ENCODE measurements at regions not wholly inside any gene's neighbourhood (a gene's known extent, or its start where the extent isn't known, plus 50 kb on each side); places are given as distances from the start of the nearest gene placed in this dataset.

DNA sequence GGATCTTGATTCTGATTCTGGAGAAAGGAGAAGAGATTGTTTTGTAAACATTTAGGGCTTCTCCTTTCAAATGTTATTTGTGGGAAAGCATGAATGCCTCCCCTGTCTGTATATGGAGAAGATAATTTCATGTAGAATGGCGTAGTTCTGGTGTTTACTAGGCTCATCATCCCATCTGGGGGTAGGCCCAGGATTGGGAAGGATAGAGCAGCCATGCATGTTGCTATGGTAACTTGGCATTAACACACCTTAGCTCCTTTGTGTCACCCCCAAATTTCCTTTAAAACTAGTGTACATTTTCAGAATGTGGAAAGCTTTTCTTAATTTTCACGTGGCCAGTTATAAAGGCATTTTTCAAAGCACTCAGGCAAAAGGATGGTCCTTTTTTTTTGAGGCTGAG, 57.5 kb upstream of the EED start:
- peaks cover 3 to 5% of the 10 kb centered on the region in 2 donors for H3K4me1 ChIP-seq (ENCODE audit: control insufficient read depth in 2 of 2, insufficient read depth in 2 of 2, low read length in 2 of 2)
- DNase-seq (no peak), ATAC-seq (ENCODE audit: low read depth) (no peak)
- TF ChIP-seq CTCF (IDR thresholded peaks at IDR 0.05) (no peak), EZH2 (IDR thresholded peaks at IDR 0.05; ENCODE audit: borderline replicate concordance, insufficient read depth, low read depth, low read length, poor library complexity, severe bottlenecking) (no peak)
- no peaks in the 10 kb centered on the region for H3K79me2 ChIP-seq (ENCODE audit: control insufficient read depth, insufficient read depth, low read length)
- no peak overlapping the region for H3K4me3 ChIP-seq (ENCODE audit: control extremely low read depth in 1 of 5, extremely low read depth in 1 of 5, insufficient read depth in 1 of 5, low read depth in 2 of 5, low read length in 4 of 5)
- H3K9me3 Mint-ChIP-seq (ENCODE audit: insufficient read depth), result no peaks in the 10 kb centered on the region
- ChIA-PET CTCF (interaction anchor here (1.5 kb wide), 1 partner anchor 145 kb away, joined by 3 read pairs; no protein-coding TSS in a partner anchor), POLR2A (no interaction called here)
- no peaks in the 10 kb centered on the region for H3K27me3 Mint-ChIP-seq
- H2AFZ ChIP-seq (ENCODE audit: insufficient read depth, low read depth, low read length, poor library complexity, severe bottlenecking), result no peak overlapping the region
- no peak overlapping the region for H3K9ac ChIP-seq (ENCODE audit: low read length)
- no peaks in the 10 kb centered on the region for H3K27me3 ChIP-seq (replicated peaks in 1 of 4; ENCODE audit: control extremely low read depth in 1 of 4, control insufficient read depth in 3 of 4, insufficient read depth in 4 of 4, low read length in 3 of 4)
- no peak overlapping the region for H3K27ac ChIP-seq (ENCODE audit: low read length in 2 of 2)
- H3K4me1 Mint-ChIP-seq, result peaks cover 6% of the 10 kb centered on the region
- no peak overlapping the region for H3K4me2 ChIP-seq (replicated peaks; ENCODE audit: low read depth, low read length, poor library complexity, severe bottlenecking)
- no peaks in the 10 kb centered on the region for H4K20me1 ChIP-seq (ENCODE audit: control insufficient read depth, insufficient read depth, low read length, poor library complexity, severe bottlenecking)
- H3K27ac Mint-ChIP-seq, result no peak overlapping the region
- no CpG with 5 or more reads among the region's 2 CpGs for WGBS (ENCODE audit: insufficient coverage)
- H3K4me3 Mint-ChIP-seq, result no peak overlapping the region
- intact Hi-C loops (cut with micrococcal nuclease), result no loop called here
- no peaks in the 10 kb centered on the region for H3K36me3 ChIP-seq (replicated peaks in 1 of 2; ENCODE audit: control extremely low read depth in 1 of 2, control insufficient read depth in 1 of 2, extremely low read depth in 1 of 2, insufficient read depth in 2 of 2, low read length in 1 of 2)
- no peaks in the 10 kb centered on the region for H3K9me3 ChIP-seq (ENCODE audit: control extremely low read depth in 1 of 3, control insufficient read depth in 2 of 3, insufficient read depth in 1 of 3, low read length in 2 of 3)

- POLR2A ChIA-PET, result no interaction called here
- Histone ChIP-seq H3K36me3 (replicated peaks in 1 of 2; ENCODE audit: control extremely low read depth in 1 of 2, control insufficient read depth in 1 of 2, extremely low read depth in 1 of 2, insufficient read depth in 2 of 2, low read length in 1 of 2) (no peaks in the 10 kb centered on the region), H3K27ac (ENCODE audit: low read length in 2 of 2) (no peak overlapping the region), H2AFZ (ENCODE audit: insufficient read depth, low read depth, low read length, poor library complexity, severe bottlenecking) (no peak overlapping the region), H3K9me3 (ENCODE audit: control extremely low read depth in 1 of 3, control insufficient read depth in 2 of 3, insufficient read depth in 1 of 3, low read length in 2 of 3) (no peaks in the 10 kb centered on the region), H3K4me2 (replicated peaks; ENCODE audit: low read depth, low read length, poor library complexity, severe bottlenecking) (no peak overlapping the region), H3K9ac (ENCODE audit: low read length) (no peak overlapping the region), H3K4me1 (ENCODE audit: control insufficient read depth in 2 of 2, insufficient read depth in 2 of 2, low read length in 2 of 2) (no peaks in the 10 kb centered on the region), H3K4me3 (ENCODE audit: control extremely low read depth in 1 of 5, extremely low read depth in 1 of 5, insufficient read depth in 1 of 5, low read depth in 2 of 5, low read length in 4 of 5) (no peak overlapping the region), H3K79me2 (ENCODE audit: control insufficient read depth, insufficient read depth, low read length) (no peaks in the 10 kb centered on the region), H4K20me1 (ENCODE audit: control insufficient read depth, insufficient read depth, low read length, poor library complexity, severe bottlenecking) (no peaks in the 10 kb centered on the region), H3K27me3 (replicated peaks in 1 of 4; ENCODE audit: control extremely low read depth in 1 of 4, control insufficient read depth in 3 of 4, insufficient read depth in 4 of 4, low read length in 3 of 4) (no peaks in the 10 kb centered on the region)
- WGBS (ENCODE audit: insufficient coverage), result 90% methylated on average over 4 of the region's 4 CpGs
- Mint-ChIP-seq H3K27me3 (no peaks in the 10 kb centered on the region), H3K9me3 (ENCODE audit: insufficient read depth) (no peaks in the 10 kb centered on the region), H3K4me3 (no peak overlapping the region), H3K4me1 (peaks cover 2% of the 10 kb centered on the region), H3K27ac (no peak overlapping the region)
- intact Hi-C loops (cut with micrococcal nuclease), result no loop called here
- ATAC-seq (ENCODE audit: low read depth) (no peak), DNase-seq (no peak)
- TF ChIP-seq CTCF (IDR thresholded peaks at IDR 0.05) (no peak), EZH2 (IDR thresholded peaks at IDR 0.05; ENCODE audit: borderline replicate concordance, insufficient read depth, low read depth, low read length, poor library complexity, severe bottlenecking) (no peak)
- CTCF ChIA-PET, result interaction anchor here (1.5 kb wide), 1 partner anchor 145 kb away, joined by 3 read pairs; no protein-coding TSS in a partner anchor
These were observed 58.2 kb upstream of the EED start for GRCh38 chr11:86186386-86186785.
